ENCODE measurements at regions not wholly inside any gene's neighbourhood (a gene's known extent, or its start where the extent isn't known, plus 50 kb on each side); places are given as distances from the start of the nearest gene placed in this dataset.

GRCh38 chr6:113565306-113565705, 291.8 kb upstream of the MARCKS start:
- DNase-seq (ENCODE audit: low read depth in 3 of 3, low spot score in 2 of 3), result no peak

- no peak for DNase-seq (ENCODE audit: low read depth in 3 of 3, low spot score in 2 of 3)
These were observed 287.0 kb upstream of the MARCKS start for GRCh38 chr6:113570161-113570560.

- DNase-seq (ENCODE audit: low read depth in 3 of 3, low spot score in 2 of 3), result no peak
These were observed 286.5 kb upstream of the MARCKS start for GRCh38 chr6:113570641-113571040.

GRCh38 chr6:113574147-113574546, 283.0 kb upstream of the MARCKS start:
- DNase-seq (ENCODE audit: low read depth in 3 of 3, low spot score in 2 of 3), result no peak

- no peak for DNase-seq (ENCODE audit: low read depth in 3 of 3, low spot score in 2 of 3)
These were observed 280.8 kb upstream of the MARCKS start for GRCh38 chr6:113576310-113576709.

- DNase-seq (ENCODE audit: low read depth in 3 of 3, low spot score in 2 of 3), result no peak
These were observed 278.5 kb upstream of the MARCKS start for GRCh38 chr6:113578691-113579090.

- no peak for DNase-seq (ENCODE audit: low read depth in 3 of 3, low spot score in 2 of 3)
These were observed 272.4 kb upstream of the MARCKS start for GRCh38 chr6:113584767-113585166.

- DNase-seq (ENCODE audit: low read depth in 3 of 3, low spot score in 2 of 3), result no peak
These were observed 271.9 kb upstream of the MARCKS start for GRCh38 chr6:113585246-113585645.

GRCh38 chr6:113586413-113587077, 270.6 kb upstream of the MARCKS start:
- DNase-seq (ENCODE audit: low read depth in 3 of 3, low spot score in 2 of 3), result no peak

- no peak for DNase-seq (ENCODE audit: low read depth in 3 of 3, low spot score in 2 of 3)
These were observed 270.0 kb upstream of the MARCKS start for GRCh38 chr6:113587078-113587699.

- no peak for DNase-seq (ENCODE audit: low read depth in 3 of 3, low spot score in 2 of 3)
These were observed 268.5 kb upstream of the MARCKS start for GRCh38 chr6:113588646-113589045.

GRCh38 chr6:113591896-113592827, 265.0 kb upstream of the MARCKS start:
- no peak for DNase-seq (ENCODE audit: low read depth in 3 of 3, low spot score in 2 of 3)

- DNase-seq (ENCODE audit: low read depth in 3 of 3, low spot score in 2 of 3), result no peak
These were observed 262.4 kb upstream of the MARCKS start for GRCh38 chr6:113594726-113595125.

- peak; percentile 73 to 78 (median 76) for DNase-seq (ENCODE audit: low read depth in 3 of 3, low spot score in 2 of 3)
These were observed 261.2 kb upstream of the MARCKS start for GRCh38 chr6:113595911-113596376.

- peak in 2 of 3 donors; percentile 34 to 53 for DNase-seq (ENCODE audit: low read depth in 3 of 3, low spot score in 2 of 3)
These were observed 260.5 kb upstream of the MARCKS start for GRCh38 chr6:113596387-113597230.

GRCh38 chr6:113597231-113597583, 259.9 kb upstream of the MARCKS start:
- no peak for DNase-seq (ENCODE audit: low read depth in 3 of 3, low spot score in 2 of 3)

- no peak for DNase-seq (ENCODE audit: low read depth in 3 of 3, low spot score in 2 of 3)
These were observed 258.4 kb upstream of the MARCKS start for GRCh38 chr6:113598786-113599185.

- DNase-seq (ENCODE audit: low read depth in 3 of 3, low spot score in 2 of 3), result no peak
These were observed 257.7 kb upstream of the MARCKS start for GRCh38 chr6:113599444-113599843.

GRCh38 chr6:113600551-113601339, 256.4 kb upstream of the MARCKS start:
- no peak for DNase-seq (ENCODE audit: low read depth in 3 of 3, low spot score in 2 of 3)
